ENCODE measurements at regions not wholly inside any gene's neighbourhood (a gene's known extent, or its start where the extent isn't known, plus 50 kb on each side); places are given as distances from the start of the nearest gene placed in this dataset.

DNA sequence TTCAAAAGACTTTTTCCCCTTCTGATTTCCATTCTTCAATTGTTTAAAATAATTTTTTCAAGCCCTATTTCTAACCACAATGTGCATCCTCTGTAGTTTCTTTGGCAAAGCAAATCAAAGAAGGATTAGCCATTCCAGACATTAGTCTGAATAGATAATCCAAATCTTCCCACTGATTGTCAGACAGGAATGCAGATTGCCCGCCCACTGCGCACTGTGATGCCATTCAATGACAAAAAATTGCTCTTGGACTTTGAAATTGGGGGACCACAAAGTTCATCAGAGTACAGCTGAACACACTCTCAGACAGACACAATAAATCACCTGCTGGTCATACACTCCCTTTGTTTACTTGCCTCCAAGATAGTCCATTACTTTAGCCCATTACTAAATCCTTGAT, 216.5 kb upstream of the DKK2 start:
- DNase-seq (ENCODE audit: low read depth, low spot score), result no peak

GRCh38 chr4:107248571-107248970, 212.5 kb upstream of the DKK2 start:
- no peak for DNase-seq (ENCODE audit: low read depth, low spot score)

DNA sequence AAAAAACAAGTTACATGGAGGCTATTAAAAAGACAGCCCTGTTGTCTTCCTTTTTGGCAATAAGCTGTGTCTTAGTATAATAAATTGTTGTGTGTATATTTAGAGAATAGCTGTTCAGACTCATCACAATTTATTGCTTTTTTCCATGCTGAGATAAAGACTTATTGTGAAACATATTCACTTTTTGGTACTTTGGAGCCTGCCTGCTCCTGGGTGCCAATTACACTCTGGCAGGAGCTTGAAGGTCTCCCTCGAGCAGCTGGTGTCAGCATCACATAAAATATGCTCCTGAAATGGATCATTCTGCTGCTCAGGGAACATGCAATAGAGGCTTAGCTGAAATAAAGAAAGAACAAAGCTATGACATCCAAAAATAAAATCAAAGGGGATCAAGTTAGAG, 211.6 kb upstream of the DKK2 start:
- no peak for DNase-seq (ENCODE audit: low read depth, low spot score)

- DNase-seq (ENCODE audit: low read depth, low spot score), result no peak
Measured at GRCh38 chr4:107246761-107247160, 210.6 kb upstream of the DKK2 start.

GRCh38 chr4:107243141-107243781, 207.1 kb upstream of the DKK2 start:
- no peak for DNase-seq (ENCODE audit: low read depth, low spot score)

DNA sequence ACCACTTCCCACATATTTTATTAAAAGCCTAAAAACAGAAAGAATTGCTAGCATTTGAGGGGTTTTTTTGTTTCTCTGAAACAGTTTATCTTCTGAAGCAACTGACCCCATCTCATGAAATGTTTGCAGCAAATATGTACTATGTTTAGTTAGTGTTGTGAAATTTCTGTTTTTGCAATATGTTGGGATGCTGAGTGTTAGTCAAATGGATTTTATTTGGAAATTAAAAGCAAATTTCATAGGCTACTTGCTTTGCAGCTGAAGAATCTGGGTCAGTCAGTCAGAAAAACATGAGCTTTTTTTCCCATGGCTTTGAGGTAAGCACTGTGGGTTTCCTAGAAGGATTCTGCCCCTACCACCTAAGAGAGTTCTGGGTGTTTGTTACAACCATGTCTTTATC, 184.9 kb upstream of the DKK2 start:
- no peak for DNase-seq (ENCODE audit: low read depth, low spot score)

GRCh38 chr4:107219681-107220080, 183.6 kb upstream of the DKK2 start:
- no peak for DNase-seq (ENCODE audit: low read depth, low spot score)

- no peak for DNase-seq (ENCODE audit: low read depth, low spot score)
Measured at GRCh38 chr4:107216379-107216778, 180.3 kb upstream of the DKK2 start.

DNA sequence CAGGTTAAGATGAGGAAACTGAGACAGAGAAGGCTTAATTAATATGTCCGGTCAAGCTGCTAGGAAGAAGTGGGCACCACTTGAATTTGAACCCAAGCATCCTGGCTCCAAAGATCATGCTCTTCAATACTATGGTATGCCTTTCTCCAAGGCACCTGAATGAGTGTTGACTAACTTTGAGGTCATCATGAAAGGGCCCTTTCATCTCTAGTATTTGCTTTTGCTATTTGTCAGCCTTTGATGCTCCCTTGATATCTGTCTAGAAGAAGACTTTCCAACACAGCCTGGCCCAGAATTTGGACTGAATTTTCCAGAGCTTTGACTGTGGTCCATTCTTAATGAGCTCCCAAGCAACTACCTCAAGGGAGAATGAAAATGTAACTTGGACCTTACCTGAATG, 179.1 kb upstream of the DKK2 start:
- DNase-seq (ENCODE audit: low read depth, low spot score), result no peak

- DNase-seq (ENCODE audit: low read depth, low spot score), result no peak
Measured at GRCh38 chr4:107213880-107214279, 177.8 kb upstream of the DKK2 start.

- DNase-seq (ENCODE audit: low read depth, low spot score), result no peak
Measured at GRCh38 chr4:107213410-107213809, 177.3 kb upstream of the DKK2 start.

DNA sequence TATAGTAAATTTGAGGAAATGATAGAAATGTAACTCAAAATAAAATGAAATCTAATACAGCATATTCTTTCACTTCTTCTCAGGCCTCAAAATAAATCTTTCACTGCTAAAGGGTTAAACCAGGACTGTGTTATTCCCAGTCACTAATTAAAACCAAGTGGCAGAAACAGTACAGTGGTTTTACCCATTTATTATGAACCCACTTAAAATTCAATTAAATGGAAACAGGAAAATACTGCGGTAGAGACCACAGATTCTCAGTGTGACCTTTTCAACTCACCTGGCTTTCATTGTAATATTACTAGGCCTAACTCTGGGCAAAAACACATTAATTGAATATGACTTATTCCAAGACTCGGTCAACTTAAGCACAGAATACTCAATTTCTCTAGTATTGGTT, 176.5 kb upstream of the DKK2 start:
- no peak for DNase-seq (ENCODE audit: low read depth, low spot score)

GRCh38 chr4:107210450-107211239, 174.5 kb upstream of the DKK2 start:
- DNase-seq (ENCODE audit: low read depth, low spot score), result peak; percentile 3

- DNase-seq (ENCODE audit: low read depth, low spot score), result no peak
Measured at GRCh38 chr4:107203733-107204132, 167.6 kb upstream of the DKK2 start.

DNA sequence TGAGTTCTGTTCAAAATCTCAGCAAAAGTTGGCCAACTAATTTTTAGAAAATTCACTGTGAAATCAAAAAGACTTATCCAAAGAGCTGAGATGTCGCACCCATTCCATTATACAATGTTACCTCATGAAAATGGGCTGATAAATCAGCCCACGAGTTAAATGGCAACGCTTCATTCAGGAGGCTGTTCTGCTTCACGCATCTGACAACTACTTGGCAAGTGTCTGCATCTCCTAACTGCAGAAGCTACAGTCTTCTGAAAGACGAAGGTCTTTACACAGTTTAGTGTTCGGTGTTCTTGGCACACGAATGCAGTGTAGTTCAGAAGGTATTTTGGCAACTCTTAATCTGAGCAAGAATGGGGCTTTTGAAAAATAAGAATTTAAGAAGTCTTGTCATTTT, 166.6 kb upstream of the DKK2 start:
- DNase-seq (ENCODE audit: low read depth, low spot score), result no peak

GRCh38 chr4:107197121-107197520, 161.0 kb upstream of the DKK2 start:
- no peak for DNase-seq (ENCODE audit: low read depth, low spot score)

GRCh38 chr4:107196312-107196711, 160.2 kb upstream of the DKK2 start:
- no peak for DNase-seq (ENCODE audit: low read depth, low spot score)

DNA sequence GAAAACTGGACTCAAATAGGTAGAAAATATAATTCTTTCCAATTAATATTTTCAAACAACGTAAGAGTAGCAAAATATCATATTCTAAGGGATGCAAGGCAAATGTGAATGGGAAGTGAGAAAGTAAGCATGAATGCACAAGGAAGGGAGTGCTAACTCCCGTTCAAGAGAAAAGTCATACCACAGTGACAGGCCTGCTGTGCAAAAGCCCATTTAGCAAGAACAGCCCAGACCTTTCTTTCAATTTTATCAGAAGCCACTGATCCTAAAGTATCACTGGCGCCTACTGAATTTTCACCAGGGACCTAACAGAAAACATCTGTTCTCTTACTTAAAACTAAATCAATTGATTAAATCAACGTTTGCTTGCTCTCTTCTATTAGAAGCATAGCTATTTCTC, 157.9 kb upstream of the DKK2 start:
- DNase-seq (ENCODE audit: low read depth, low spot score), result no peak

GRCh38 chr4:107192601-107193000, 156.5 kb upstream of the DKK2 start:
- no peak for DNase-seq (ENCODE audit: low read depth, low spot score)

DNA sequence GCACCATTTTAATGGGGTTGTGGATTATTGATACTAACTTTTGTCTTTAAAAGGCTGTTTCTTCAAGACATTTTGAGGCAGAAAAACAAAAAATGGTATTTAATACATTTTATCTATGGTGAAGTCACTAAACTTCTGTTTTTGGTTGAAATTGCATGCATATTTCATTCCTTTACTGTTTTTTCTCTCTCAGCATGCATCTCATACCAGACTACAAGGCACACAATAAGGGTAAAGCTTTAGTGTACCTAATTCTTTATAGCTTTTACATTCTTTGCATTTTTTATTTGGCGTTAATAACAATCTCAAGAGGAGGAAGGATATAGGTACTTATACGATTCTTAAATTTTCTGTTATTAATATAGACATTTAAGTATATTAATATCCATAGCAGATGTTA, 151.0 kb upstream of the DKK2 start:
- DNase-seq (ENCODE audit: low read depth, low spot score), result no peak

DNA sequence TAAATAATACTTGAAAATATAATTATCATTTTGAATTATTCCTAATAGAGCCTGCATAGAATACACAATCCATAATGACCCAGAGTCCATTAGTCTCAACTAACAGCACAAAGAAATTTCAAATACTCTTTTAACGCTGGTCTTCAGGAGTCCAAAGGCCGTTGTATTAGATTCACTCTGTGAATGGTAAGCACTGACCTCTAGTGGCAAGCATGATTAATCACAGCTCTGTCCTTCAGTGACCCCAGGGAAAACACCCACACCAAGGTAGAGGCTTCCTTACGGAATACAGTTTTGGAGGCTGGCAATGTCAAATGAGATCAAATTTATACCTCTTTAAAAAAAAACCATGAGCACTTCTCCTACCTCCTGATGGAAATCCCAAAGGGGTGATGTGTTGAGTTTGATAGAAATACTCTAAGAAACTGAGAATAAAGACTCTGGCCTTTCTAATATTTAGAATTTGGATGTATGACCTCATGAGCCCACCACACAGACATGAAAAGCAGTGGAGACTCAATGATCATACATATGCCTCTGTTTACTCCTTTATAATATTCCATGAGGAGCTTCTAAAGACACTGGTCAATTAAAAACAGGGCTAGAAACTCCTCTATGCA, 147.2 kb upstream of the DKK2 start:
- DNase-seq (ENCODE audit: low read depth, low spot score), result peak; percentile 76

DNA sequence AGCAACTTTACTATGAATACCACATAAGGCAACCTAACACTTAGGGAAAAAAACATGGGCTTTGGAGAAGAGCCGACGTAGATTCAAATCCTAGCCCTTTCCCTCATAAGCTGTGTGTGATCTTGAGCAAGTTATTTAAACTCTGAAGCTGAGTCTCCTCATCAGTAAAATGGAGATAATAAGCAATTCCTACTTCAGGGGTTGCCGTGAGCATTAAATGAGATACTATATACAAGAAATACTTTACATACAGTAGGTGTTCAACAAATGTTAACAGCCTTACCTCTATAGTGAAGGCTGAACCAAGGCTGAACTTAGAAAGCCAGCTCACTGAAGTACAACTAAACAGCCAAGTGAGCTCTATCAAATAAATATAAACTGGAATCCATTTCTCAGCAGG, 146.2 kb upstream of the DKK2 start:
- DNase-seq (ENCODE audit: low read depth, low spot score), result no peak

- no peak for DNase-seq (ENCODE audit: low read depth, low spot score)
Measured at GRCh38 chr4:107166873-107167450, 130.8 kb upstream of the DKK2 start.
